Activated naive CD8-positive, alpha-beta T cell treated with anti-CD3 and anti-CD28 coated beads for 36 hours (primary cell): ENCODE measurements at regions not wholly inside any gene's neighbourhood (a gene's known extent, or its start where the extent isn't known, plus 50 kb on each side); places are given as distances from the start of the nearest gene placed in this dataset.
A peak's percentile ranks its signal among the peaks of the same experiment; 100 is the strongest.
"Not testable (repeated sequence)": the region's sequence is repeated elsewhere in the genome, so short reads cannot be mapped to it uniquely, and the experiment has no call there.

Experiments
- DNase-seq: peaks from one replicate; pipeline ENCODE4 v3.0.0; 2021
- H3K27ac Mint-ChIP-seq: one replicate; pipeline ENCODE4 v1.8.0; 2022; ENCODE audit warnings: mild to moderate bottlenecking, moderate library complexity, mixed read lengths
- H3K27me3 Mint-ChIP-seq: one replicate; pipeline ENCODE4 v1.8.0; 2022; ENCODE audit warnings: mild to moderate bottlenecking, mixed read lengths
- H3K36me3 Mint-ChIP-seq: one replicate; pipeline ENCODE4 v1.8.0; 2021; ENCODE audit warnings: mild to moderate bottlenecking, mixed read lengths
- H3K4me1 Mint-ChIP-seq: one replicate; pipeline ENCODE4 v1.8.0; 2021; ENCODE audit warnings: mixed read lengths
- H3K4me3 Mint-ChIP-seq: one replicate; pipeline ENCODE4 v1.8.0; 2022; ENCODE audit warnings: mild to moderate bottlenecking, moderate library complexity, mixed read lengths
- H3K9me3 Mint-ChIP-seq: one replicate; pipeline ENCODE4 v1.8.0; 2022; ENCODE audit warnings: mixed read lengths

- not testable (repeated sequence) for DNase-seq, H3K4me1 Mint-ChIP-seq, H3K27ac Mint-ChIP-seq, H3K4me3 Mint-ChIP-seq, H3K27me3 Mint-ChIP-seq
- H3K9me3 Mint-ChIP-seq, result peaks cover 21% of the 10 kb centered on the region
- peaks cover 16% of the 10 kb centered on the region for H3K36me3 Mint-ChIP-seq
Measured at GRCh38 chr3:30484229-30484628, 122.2 kb upstream of the TGFBR2 start.

- peaks cover 21% of the 10 kb centered on the region for H3K9me3 Mint-ChIP-seq
- no peaks in the 10 kb centered on the region for H3K27me3 Mint-ChIP-seq
- H3K36me3 Mint-ChIP-seq, result peaks cover 13% of the 10 kb centered on the region
- no peak for DNase-seq
- H3K4me1 Mint-ChIP-seq, result no peaks in the 10 kb centered on the region
- H3K4me3 Mint-ChIP-seq, result no peak overlapping the region
- no peak overlapping the region for H3K27ac Mint-ChIP-seq
Measured at GRCh38 chr3:30486368-30486767, 120.0 kb upstream of the TGFBR2 start.

GRCh38 chr3:30488070-30488756 is 118.2 kb upstream of the TGFBR2 start:
- peaks cover 13% of the 10 kb centered on the region for H3K36me3 Mint-ChIP-seq

GRCh38 chr3:30492322-30493192 is 113.8 kb upstream of the TGFBR2 start:
- no peak overlapping the region for H3K27ac Mint-ChIP-seq
- H3K27me3 Mint-ChIP-seq, result no peaks in the 10 kb centered on the region
- peaks cover 26% of the 10 kb centered on the region for H3K4me1 Mint-ChIP-seq
- peaks cover 21% of the 10 kb centered on the region for H3K9me3 Mint-ChIP-seq
- no peak for DNase-seq
- H3K36me3 Mint-ChIP-seq, result peaks cover 13% of the 10 kb centered on the region
- H3K4me3 Mint-ChIP-seq, result no peak overlapping the region

More at GRCh38 chr3:30488070-30488756, 118.2 kb upstream of the TGFBR2 start:
- no peak overlapping the region for H3K4me3 Mint-ChIP-seq
- H3K27ac Mint-ChIP-seq, result no peak overlapping the region
- H3K9me3 Mint-ChIP-seq, result peaks cover 21% of the 10 kb centered on the region
- no peaks in the 10 kb centered on the region for H3K27me3 Mint-ChIP-seq
- H3K4me1 Mint-ChIP-seq, result no peaks in the 10 kb centered on the region
- DNase-seq, result no peak

- Mint-ChIP-seq H3K27ac (no peak overlapping the region), H3K9me3 (peaks cover 13% of the 10 kb centered on the region), H3K27me3 (no peaks in the 10 kb centered on the region), H3K4me1 (peaks cover 26% of the 10 kb centered on the region), H3K36me3 (peaks cover 8% of the 10 kb centered on the region), H3K4me3 (no peak overlapping the region)
- no peak for DNase-seq
Measured at GRCh38 chr3:30493911-30494311, 112.5 kb upstream of the TGFBR2 start.

DNA sequence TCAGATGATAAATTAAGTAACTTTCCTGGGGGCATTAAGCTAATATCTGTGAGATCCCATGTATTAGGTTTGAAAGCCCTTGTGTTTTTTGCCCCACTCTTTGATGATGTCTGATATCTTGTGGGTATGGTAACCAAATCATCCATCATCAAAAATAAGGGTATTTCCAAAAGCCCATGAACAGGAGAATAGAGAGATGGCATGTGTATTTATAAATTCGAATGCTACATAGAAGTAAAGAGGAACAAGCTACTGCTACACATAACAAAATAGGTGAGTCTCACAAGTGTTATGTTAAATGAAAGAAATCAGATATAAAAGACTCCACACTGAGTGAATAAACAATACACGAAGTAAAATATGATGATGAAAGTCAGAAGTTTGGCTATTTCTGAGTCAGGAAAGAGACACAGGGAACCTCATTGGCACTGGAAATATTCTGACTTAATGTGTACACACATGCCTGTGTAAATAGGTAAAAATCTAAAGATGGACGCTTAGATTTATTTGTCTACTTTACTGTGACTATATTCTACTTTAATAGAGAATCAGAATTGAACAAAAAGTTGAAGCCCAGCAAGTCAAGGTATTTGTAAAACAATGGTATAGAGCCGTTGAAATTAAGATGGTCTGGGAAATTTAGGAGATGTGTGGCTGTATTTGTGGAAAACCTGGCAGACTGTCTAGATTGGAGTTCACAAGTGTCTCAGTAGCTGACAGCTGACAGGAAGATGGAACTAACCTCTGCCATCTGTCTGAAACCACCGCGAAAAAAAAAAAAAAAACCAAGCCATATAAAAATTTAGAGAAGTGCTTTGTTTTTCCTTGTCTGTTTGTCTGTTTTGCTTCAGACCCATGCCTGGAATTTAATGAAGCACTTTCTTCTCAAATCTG is 111.0 kb upstream of the TGFBR2 start:
- peaks cover 3% of the 10 kb centered on the region for H3K9me3 Mint-ChIP-seq
- H3K36me3 Mint-ChIP-seq, result no peaks in the 10 kb centered on the region
- H3K4me3 Mint-ChIP-seq, result peak overlapping the region; percentile 54
- DNase-seq, result no peak
- H3K27me3 Mint-ChIP-seq, result no peaks in the 10 kb centered on the region
- peaks cover 27% of the 10 kb centered on the region for H3K4me1 Mint-ChIP-seq
- H3K27ac Mint-ChIP-seq, result peak overlapping the region; percentile 43

GRCh38 chr3:30496066-30496966 is 110.1 kb upstream of the TGFBR2 start:
- Mint-ChIP-seq H3K36me3 (peaks cover 1% of the 10 kb centered on the region), H3K4me3 (peak overlapping the region; percentile 54), H3K27ac (peak overlapping the region; percentile 43), H3K9me3 (peaks cover 6% of the 10 kb centered on the region), H3K4me1 (peaks cover 35% of the 10 kb centered on the region), H3K27me3 (no peaks in the 10 kb centered on the region)
- no peak for DNase-seq

DNA sequence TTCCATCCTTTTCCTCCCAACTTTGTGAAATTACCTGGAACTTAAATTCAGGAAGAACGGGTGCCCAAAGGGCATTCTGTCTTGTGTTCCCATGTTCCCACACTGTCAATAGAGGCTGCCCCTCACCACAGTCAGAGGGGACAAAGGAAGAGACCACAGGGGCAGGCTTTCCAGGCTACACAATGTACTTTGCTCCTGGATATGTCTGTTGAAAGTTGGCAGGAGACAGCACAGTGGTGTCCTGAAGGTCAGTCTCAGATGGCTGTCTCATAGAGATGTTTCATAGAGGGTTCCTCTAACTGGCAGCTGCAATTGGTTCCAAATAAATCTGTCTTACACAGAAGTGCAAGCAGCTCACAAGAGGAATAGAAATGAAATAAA is 107.8 kb upstream of the TGFBR2 start:
- Mint-ChIP-seq H3K9me3 (peaks cover 6% of the 10 kb centered on the region), H3K27me3 (no peaks in the 10 kb centered on the region), H3K27ac (no peak overlapping the region), H3K4me3 (no peak overlapping the region), H3K4me1 (peaks cover 51% of the 10 kb centered on the region), H3K36me3 (peaks cover 1% of the 10 kb centered on the region)
- DNase-seq, result no peak

- Mint-ChIP-seq H3K9me3 (peaks cover 6% of the 10 kb centered on the region), H3K4me3 (no peak overlapping the region), H3K27ac (peak overlapping the region; percentile 30), H3K4me1 (peaks cover 41% of the 10 kb centered on the region), H3K36me3 (peaks cover 1% of the 10 kb centered on the region), H3K27me3 (no peaks in the 10 kb centered on the region)
- no peak for DNase-seq
Measured at GRCh38 chr3:30500666-30501399, 105.6 kb upstream of the TGFBR2 start.

DNA sequence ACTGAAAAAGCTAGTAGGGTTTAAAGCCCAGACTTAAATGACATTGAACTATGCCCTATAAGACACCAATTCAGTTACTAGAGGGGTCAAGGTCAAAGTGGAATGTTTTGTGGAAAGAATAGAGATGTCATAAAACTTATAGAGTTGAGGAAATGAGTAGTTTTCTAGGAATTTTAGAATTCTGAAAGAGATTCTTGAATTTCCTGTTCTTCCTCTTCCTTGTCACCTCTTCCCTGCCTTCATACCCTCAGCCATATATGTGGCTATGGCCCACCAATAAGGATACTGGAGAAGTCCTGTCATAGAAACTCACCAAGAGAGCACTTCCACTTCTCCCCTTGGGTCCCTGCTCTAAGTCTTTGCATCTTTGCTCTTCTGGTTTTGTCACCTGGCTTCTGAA is 104.9 kb upstream of the TGFBR2 start:
- peaks cover 35% of the 10 kb centered on the region for H3K4me1 Mint-ChIP-seq
- H3K4me3 Mint-ChIP-seq, result no peak overlapping the region
- H3K36me3 Mint-ChIP-seq, result peaks cover 1% of the 10 kb centered on the region
- no peak for DNase-seq
- H3K27ac Mint-ChIP-seq, result no peak overlapping the region
- H3K27me3 Mint-ChIP-seq, result no peaks in the 10 kb centered on the region
- peaks cover 6% of the 10 kb centered on the region for H3K9me3 Mint-ChIP-seq

DNA sequence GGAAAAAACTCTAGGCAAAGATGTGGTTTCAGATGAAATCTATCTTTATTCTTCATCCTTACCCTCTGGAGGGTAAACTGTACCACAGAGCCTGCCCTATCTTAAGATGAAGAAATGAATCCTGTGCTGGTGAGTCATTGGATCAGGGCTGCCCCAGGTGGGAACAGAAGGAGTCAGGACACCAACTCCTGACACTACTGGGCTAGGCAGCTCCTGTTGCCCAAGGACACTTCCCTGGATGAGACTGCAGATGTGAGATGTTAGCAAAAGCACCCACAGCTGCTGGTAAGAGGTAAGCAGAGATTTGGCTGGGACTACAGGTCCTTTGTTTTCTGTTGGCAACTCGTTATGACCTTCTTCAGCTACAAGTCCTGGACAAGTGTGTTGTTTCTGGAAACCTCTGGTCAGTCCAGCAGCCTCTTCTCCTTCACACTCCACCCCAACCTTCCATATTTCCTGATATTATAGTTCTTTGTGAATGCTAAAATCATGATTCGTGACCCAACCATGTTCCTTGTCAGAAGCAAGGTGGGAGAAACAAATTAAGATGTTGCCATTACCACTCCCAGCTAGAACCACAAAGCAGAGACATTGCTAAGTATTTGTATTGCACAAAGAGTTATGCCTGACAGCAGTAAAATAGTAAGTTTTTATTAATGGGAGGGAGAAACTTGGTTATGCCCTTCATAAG is 104.2 kb upstream of the TGFBR2 start:
- peaks cover 6% of the 10 kb centered on the region for H3K9me3 Mint-ChIP-seq
- H3K27ac Mint-ChIP-seq, result no peak overlapping the region
- no peaks in the 10 kb centered on the region for H3K27me3 Mint-ChIP-seq
- peaks cover 29% of the 10 kb centered on the region for H3K4me1 Mint-ChIP-seq
- no peak overlapping the region for H3K4me3 Mint-ChIP-seq
- peaks cover 1% of the 10 kb centered on the region for H3K36me3 Mint-ChIP-seq
- DNase-seq, result no peak

DNA sequence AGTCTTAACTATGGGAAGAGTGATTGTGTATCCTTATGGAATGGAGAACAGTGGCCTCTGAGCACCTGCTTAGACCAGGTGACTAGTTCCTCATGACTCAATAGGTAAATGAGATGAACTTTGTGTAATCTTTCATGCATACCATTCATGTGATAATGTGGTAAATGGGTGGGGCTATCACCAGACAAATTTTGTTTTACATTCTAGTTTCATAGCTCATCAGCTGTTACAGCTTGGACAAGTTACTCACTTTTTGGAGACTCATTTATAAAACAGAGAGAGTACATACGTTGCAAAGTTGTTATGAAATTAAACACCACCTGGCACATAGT is 103.7 kb upstream of the TGFBR2 start:
- peaks cover 6% of the 10 kb centered on the region for H3K9me3 Mint-ChIP-seq
- no peak overlapping the region for H3K27ac Mint-ChIP-seq

GRCh38 chr3:30503446-30503845 is 103.0 kb upstream of the TGFBR2 start:
- DNase-seq, result no peak
- peaks cover 28% of the 10 kb centered on the region for H3K4me1 Mint-ChIP-seq
- H3K36me3 Mint-ChIP-seq, result peaks cover 1% of the 10 kb centered on the region
- H3K4me3 Mint-ChIP-seq, result no peak overlapping the region
- peak overlapping the region; percentile 7 for H3K27ac Mint-ChIP-seq
- peaks cover 6% of the 10 kb centered on the region for H3K9me3 Mint-ChIP-seq
- no peaks in the 10 kb centered on the region for H3K27me3 Mint-ChIP-seq

More for the DNA sequence above, 103.7 kb upstream of the TGFBR2 start:
- no peak overlapping the region for H3K4me3 Mint-ChIP-seq
- H3K36me3 Mint-ChIP-seq, result peaks cover 1% of the 10 kb centered on the region
- DNase-seq, result no peak
- no peaks in the 10 kb centered on the region for H3K27me3 Mint-ChIP-seq
- H3K4me1 Mint-ChIP-seq, result peaks cover 28% of the 10 kb centered on the region
